ENCODE measurements at regions not wholly inside any gene's neighbourhood (a gene's known extent, or its start where the extent isn't known, plus 50 kb on each side); places are given as distances from the start of the nearest gene placed in this dataset.

GRCh38 chr13:76398425-76398824, 487.8 kb downstream of the KCTD12 start:
- H3K4me1 ChIP-seq = no peaks in the 10 kb centered on the region
- H3K9me3 ChIP-seq = no peaks in the 10 kb centered on the region
- no peak overlapping the region for H3K4me2 ChIP-seq
- H3K27ac ChIP-seq = no peak overlapping the region
- no peaks in the 10 kb centered on the region for H3K36me3 ChIP-seq
- no peaks in the 10 kb centered on the region for H3K27me3 ChIP-seq
- no peak overlapping the region for H3K4me3 ChIP-seq
- TF ChIP-seq Cebpa-rat (IDR thresholded peaks at IDR 0.05) = no peak
- no peak overlapping the region for H3K9ac ChIP-seq
- no peaks in the 10 kb centered on the region for H4K20me1 ChIP-seq

- Histone ChIP-seq H3K9ac (no peak overlapping the region), H4K20me1 (no peaks in the 10 kb centered on the region), H3K36me3 (no peaks in the 10 kb centered on the region), H3K27ac (no peak overlapping the region), H3K9me3 (no peaks in the 10 kb centered on the region), H3K4me1 (no peaks in the 10 kb centered on the region), H3K27me3 (no peaks in the 10 kb centered on the region), H3K4me2 (no peak overlapping the region), H3K4me3 (no peak overlapping the region)
- no peak for TF ChIP-seq Cebpa-rat (IDR thresholded peaks at IDR 0.05)
These were observed 488.8 kb downstream of the KCTD12 start for GRCh38 chr13:76397413-76397812.

GRCh38 chr13:76389321-76389720, 496.9 kb downstream of the KCTD12 start:
- H3K9ac ChIP-seq = no peak overlapping the region
- no peaks in the 10 kb centered on the region for H3K9me3 ChIP-seq
- no peaks in the 10 kb centered on the region for H3K36me3 ChIP-seq
- H4K20me1 ChIP-seq = no peaks in the 10 kb centered on the region
- no peak overlapping the region for H3K4me2 ChIP-seq
- no peak for TF ChIP-seq Cebpa-rat (IDR thresholded peaks at IDR 0.05)
- no peak overlapping the region for H3K27ac ChIP-seq
- H3K4me1 ChIP-seq = peaks cover 6% of the 10 kb centered on the region; the same call in 1 of the 2 replicates
- H3K27me3 ChIP-seq = no peaks in the 10 kb centered on the region
- H3K4me3 ChIP-seq = no peak overlapping the region

GRCh38 chr13:76387566-76387965, 498.6 kb downstream of the KCTD12 start:
- no peak for TF ChIP-seq Cebpa-rat (IDR thresholded peaks at IDR 0.05)
- Histone ChIP-seq H3K27ac (no peak overlapping the region), H3K9ac (no peak overlapping the region), H3K9me3 (no peaks in the 10 kb centered on the region), H3K27me3 (no peaks in the 10 kb centered on the region), H3K4me1 (peaks cover 6% of the 10 kb centered on the region; the same call in 1 of the 2 replicates), H3K4me3 (no peak overlapping the region), H4K20me1 (no peaks in the 10 kb centered on the region), H3K36me3 (no peaks in the 10 kb centered on the region), H3K4me2 (no peak overlapping the region)

GRCh38 chr13:76386321-76386720, 499.9 kb downstream of the KCTD12 start:
- Histone ChIP-seq H3K27ac (no peak overlapping the region), H3K4me3 (no peak overlapping the region), H3K9me3 (no peaks in the 10 kb centered on the region), H3K27me3 (no peaks in the 10 kb centered on the region), H3K4me2 (no peak overlapping the region), H4K20me1 (no peaks in the 10 kb centered on the region), H3K4me1 (peaks cover 6% of the 10 kb centered on the region; the same call in 1 of the 2 replicates), H3K36me3 (no peaks in the 10 kb centered on the region), H3K9ac (no peak overlapping the region)
- no peak for TF ChIP-seq Cebpa-rat (IDR thresholded peaks at IDR 0.05)

GRCh38 chr13:76385586-76385985, 500.6 kb downstream of the KCTD12 start:
- Histone ChIP-seq H3K4me2 (no peak overlapping the region), H3K4me3 (no peak overlapping the region), H3K27ac (no peak overlapping the region), H3K36me3 (no peaks in the 10 kb centered on the region), H3K9me3 (no peaks in the 10 kb centered on the region), H3K27me3 (no peaks in the 10 kb centered on the region), H4K20me1 (no peaks in the 10 kb centered on the region), H3K4me1 (peaks cover 8% of the 10 kb centered on the region; the same call in 1 of the 2 replicates), H3K9ac (no peak overlapping the region)
- no peak for TF ChIP-seq Cebpa-rat (IDR thresholded peaks at IDR 0.05)

GRCh38 chr13:76383676-76384461, 502.3 kb downstream of the KCTD12 start:
- Histone ChIP-seq H3K27ac (no peak overlapping the region), H3K27me3 (no peaks in the 10 kb centered on the region), H3K9me3 (no peaks in the 10 kb centered on the region), H3K4me1 (peaks cover 13% of the 10 kb centered on the region; the same call in 1 of the 2 replicates), H4K20me1 (no peaks in the 10 kb centered on the region), H3K36me3 (no peaks in the 10 kb centered on the region), H3K4me2 (no peak overlapping the region), H3K4me3 (no peak overlapping the region), H3K9ac (no peak overlapping the region)
- no peak for TF ChIP-seq Cebpa-rat (IDR thresholded peaks at IDR 0.05)

GRCh38 chr13:76380446-76381065, 505.6 kb downstream of the KCTD12 start:
- H3K4me3 ChIP-seq = no peak overlapping the region
- H3K27me3 ChIP-seq = no peaks in the 10 kb centered on the region
- H3K4me2 ChIP-seq = 0 out of 2 replicates have a peak overlapping the region, but pooled peaks have one; percentile 22
- no peak overlapping the region for H3K27ac ChIP-seq
- peaks cover 15% of the 10 kb centered on the region; the same call in 1 of the 2 replicates for H3K4me1 ChIP-seq
- H3K36me3 ChIP-seq = no peaks in the 10 kb centered on the region
- no peak for TF ChIP-seq Cebpa-rat (IDR thresholded peaks at IDR 0.05)
- no peaks in the 10 kb centered on the region for H3K9me3 ChIP-seq
- H3K9ac ChIP-seq = no peak overlapping the region
- H4K20me1 ChIP-seq = no peaks in the 10 kb centered on the region

- no peaks in the 10 kb centered on the region for H4K20me1 ChIP-seq
- no peak overlapping the region for H3K4me2 ChIP-seq
- H3K4me3 ChIP-seq = no peak overlapping the region
- H3K4me1 ChIP-seq = peaks cover 15% of the 10 kb centered on the region; the same call in 1 of the 2 replicates
- H3K36me3 ChIP-seq = no peaks in the 10 kb centered on the region
- H3K9ac ChIP-seq = no peak overlapping the region
- no peak for TF ChIP-seq Cebpa-rat (IDR thresholded peaks at IDR 0.05)
- H3K27ac ChIP-seq = no peak overlapping the region
- H3K9me3 ChIP-seq = no peaks in the 10 kb centered on the region
- no peaks in the 10 kb centered on the region for H3K27me3 ChIP-seq
These were observed 506.7 kb downstream of the KCTD12 start for GRCh38 chr13:76379341-76380105.

Measured in BLaER1 (cell line).